Endothelial cell (in vitro differentiated cells): ENCODE measurements at regions not wholly inside any gene's neighbourhood (a gene's known extent, or its start where the extent isn't known, plus 50 kb on each side); places are given as distances from the start of the nearest gene placed in this dataset.

Experiments
- DNase-seq: peaks from one replicate; pipeline ENCODE4 v3.0.0; 2021; ENCODE audit warnings: low spot score
- H3K27ac Mint-ChIP-seq: one replicate; pipeline ENCODE4 v1.8.0; 2021; ENCODE audit warnings: mixed read lengths, inconsistent platforms; ENCODE audit not compliant: unreplicated experiment
- H3K27me3 Mint-ChIP-seq: one replicate; pipeline ENCODE4 v1.8.0; 2021; ENCODE audit warnings: mild to moderate bottlenecking, moderate library complexity, mixed read lengths, inconsistent platforms; ENCODE audit not compliant: unreplicated experiment
- H3K36me3 Mint-ChIP-seq: one replicate; pipeline ENCODE4 v1.8.0; 2021; ENCODE audit warnings: mild to moderate bottlenecking, low read depth, mixed read lengths, inconsistent platforms; ENCODE audit not compliant: unreplicated experiment
- H3K4me1 Mint-ChIP-seq: one replicate; pipeline ENCODE4 v1.8.0; 2021; ENCODE audit warnings: mild to moderate bottlenecking, mixed read lengths, inconsistent platforms; ENCODE audit not compliant: unreplicated experiment
- H3K4me3 Mint-ChIP-seq: one replicate; pipeline ENCODE4 v1.8.0; 2021; ENCODE audit warnings: mild to moderate bottlenecking, mixed read lengths, inconsistent platforms; ENCODE audit not compliant: unreplicated experiment
- H3K9me3 Mint-ChIP-seq: one replicate; pipeline ENCODE4 v1.8.0; 2021; ENCODE audit warnings: mixed read lengths, inconsistent platforms; ENCODE audit not compliant: unreplicated experiment
- TF ChIP-seq, protein P1 (sequence below): fragments of 200-600 bp; sonication (generic); IDR thresholded peaks from one replicate; pipeline ENCODE4 v1.5.0; 2021; ENCODE audit warnings: antibody characterized with exemption; ENCODE audit not compliant: unreplicated experiment

DNA sequence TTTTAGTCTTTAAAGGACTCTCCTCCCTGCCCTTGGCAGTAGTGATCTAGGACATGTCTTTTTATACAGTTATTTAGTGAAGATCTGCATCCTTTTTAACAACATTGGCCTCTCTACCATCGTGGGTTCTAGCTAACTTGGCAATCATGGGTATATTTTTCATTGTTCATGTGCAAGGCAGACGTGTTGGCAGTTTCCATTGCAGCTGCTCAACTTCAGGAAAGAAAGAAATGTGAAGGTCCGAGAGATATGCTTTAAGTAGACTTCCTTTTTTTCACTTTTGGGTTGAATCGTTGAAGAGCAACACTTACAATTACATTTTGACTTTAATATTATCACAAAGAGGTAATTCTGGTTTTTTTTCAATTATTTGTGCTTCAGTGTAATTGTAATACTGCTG lies 172.6 kb downstream of the SATB1 start:
- Mint-ChIP-seq H3K27ac (no peak overlapping the region), H3K36me3 (no peaks in the 10 kb centered on the region), H3K4me1 (peaks cover 4% of the 10 kb centered on the region), H3K4me3 (no peak overlapping the region), H3K9me3 (no peaks in the 10 kb centered on the region), H3K27me3 (no peaks in the 10 kb centered on the region)
- TF ChIP-seq, protein P1, sequence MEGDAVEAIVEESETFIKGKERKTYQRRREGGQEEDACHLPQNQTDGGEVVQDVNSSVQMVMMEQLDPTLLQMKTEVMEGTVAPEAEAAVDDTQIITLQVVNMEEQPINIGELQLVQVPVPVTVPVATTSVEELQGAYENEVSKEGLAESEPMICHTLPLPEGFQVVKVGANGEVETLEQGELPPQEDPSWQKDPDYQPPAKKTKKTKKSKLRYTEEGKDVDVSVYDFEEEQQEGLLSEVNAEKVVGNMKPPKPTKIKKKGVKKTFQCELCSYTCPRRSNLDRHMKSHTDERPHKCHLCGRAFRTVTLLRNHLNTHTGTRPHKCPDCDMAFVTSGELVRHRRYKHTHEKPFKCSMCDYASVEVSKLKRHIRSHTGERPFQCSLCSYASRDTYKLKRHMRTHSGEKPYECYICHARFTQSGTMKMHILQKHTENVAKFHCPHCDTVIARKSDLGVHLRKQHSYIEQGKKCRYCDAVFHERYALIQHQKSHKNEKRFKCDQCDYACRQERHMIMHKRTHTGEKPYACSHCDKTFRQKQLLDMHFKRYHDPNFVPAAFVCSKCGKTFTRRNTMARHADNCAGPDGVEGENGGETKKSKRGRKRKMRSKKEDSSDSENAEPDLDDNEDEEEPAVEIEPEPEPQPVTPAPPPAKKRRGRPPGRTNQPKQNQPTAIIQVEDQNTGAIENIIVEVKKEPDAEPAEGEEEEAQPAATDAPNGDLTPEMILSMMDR = no peak
- no peak for DNase-seq

DNA sequence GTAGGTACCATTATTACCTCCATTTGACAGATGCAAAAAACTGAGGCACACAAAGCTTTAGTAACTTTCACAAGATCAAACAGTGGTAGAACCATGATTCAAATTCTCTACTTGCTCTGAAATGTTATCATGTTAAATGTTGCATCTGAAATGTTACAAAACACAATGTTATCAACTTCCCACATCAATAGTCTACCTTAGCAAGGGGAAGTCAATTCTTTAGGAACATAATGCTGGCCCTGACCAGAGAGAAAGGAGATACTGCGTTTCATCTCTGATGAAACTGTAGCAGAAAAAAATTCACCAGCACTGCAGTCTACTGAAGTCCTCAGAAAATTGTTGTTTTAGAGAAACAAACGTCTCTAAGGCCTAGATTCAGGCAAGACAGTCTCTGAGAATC lies 174.1 kb downstream of the SATB1 start:
- H3K9me3 Mint-ChIP-seq = no peaks in the 10 kb centered on the region
- TF ChIP-seq, protein P1 = no peak
- no peak for DNase-seq
- no peak overlapping the region for H3K4me3 Mint-ChIP-seq
- H3K36me3 Mint-ChIP-seq = no peaks in the 10 kb centered on the region
- no peaks in the 10 kb centered on the region for H3K27me3 Mint-ChIP-seq
- no peak overlapping the region for H3K27ac Mint-ChIP-seq
- peaks cover 4% of the 10 kb centered on the region for H3K4me1 Mint-ChIP-seq

DNA sequence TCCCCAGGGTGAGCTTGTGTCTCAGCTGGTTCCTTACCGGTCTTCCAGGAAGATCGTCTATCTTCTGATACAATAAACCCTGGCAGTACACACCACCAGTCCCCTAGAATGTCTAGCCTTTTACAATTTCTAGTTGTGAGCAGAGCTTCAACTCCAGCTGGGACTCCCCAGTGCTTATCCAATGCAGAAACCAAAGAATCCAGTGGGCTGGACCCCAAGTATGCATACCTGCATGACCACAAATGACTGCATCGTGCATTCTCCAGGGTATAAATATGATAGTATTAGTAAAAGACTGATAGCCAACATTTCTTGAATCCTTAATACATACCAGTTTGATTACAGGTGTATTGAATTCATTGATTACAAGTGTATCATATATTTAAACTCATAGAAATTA lies 176.0 kb downstream of the SATB1 start:
- no peak for DNase-seq
- Mint-ChIP-seq H3K27ac (no peak overlapping the region), H3K4me3 (no peak overlapping the region), H3K36me3 (no peaks in the 10 kb centered on the region), H3K27me3 (no peaks in the 10 kb centered on the region), H3K9me3 (no peaks in the 10 kb centered on the region), H3K4me1 (peaks cover 4% of the 10 kb centered on the region)
- TF ChIP-seq, protein P1 = no peak

DNA sequence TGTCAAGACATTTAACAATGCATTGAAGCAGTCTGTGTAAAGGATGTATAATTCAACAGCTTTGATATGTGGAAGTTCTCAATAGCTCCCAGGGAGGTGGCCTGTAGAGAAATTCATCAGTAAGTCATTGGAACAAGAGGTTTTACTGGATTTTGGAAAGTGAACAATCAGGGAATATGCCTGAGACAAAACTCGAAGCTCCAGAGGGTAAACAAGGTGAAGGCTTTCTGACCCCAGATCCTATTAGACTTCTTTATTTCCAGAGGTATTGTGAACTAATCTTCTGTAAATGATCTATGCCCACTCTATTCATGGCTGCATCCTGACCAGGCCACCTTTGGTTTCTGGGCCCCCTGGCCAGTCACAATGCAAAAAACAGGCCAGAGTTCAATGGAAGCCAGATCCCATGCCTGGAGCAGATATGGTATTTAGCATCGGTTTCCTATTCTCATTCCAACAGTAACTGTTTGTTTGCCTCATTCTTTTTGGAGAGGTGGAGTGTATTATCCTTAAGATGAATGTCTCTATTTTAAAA lies 177.3 kb downstream of the SATB1 start:
- TF ChIP-seq, protein P1 = no peak
- Mint-ChIP-seq H3K36me3 (no peaks in the 10 kb centered on the region), H3K4me1 (peaks cover 4% of the 10 kb centered on the region), H3K9me3 (no peaks in the 10 kb centered on the region), H3K27ac (no peak overlapping the region), H3K27me3 (no peaks in the 10 kb centered on the region), H3K4me3 (no peak overlapping the region)
- DNase-seq = no peak

DNA sequence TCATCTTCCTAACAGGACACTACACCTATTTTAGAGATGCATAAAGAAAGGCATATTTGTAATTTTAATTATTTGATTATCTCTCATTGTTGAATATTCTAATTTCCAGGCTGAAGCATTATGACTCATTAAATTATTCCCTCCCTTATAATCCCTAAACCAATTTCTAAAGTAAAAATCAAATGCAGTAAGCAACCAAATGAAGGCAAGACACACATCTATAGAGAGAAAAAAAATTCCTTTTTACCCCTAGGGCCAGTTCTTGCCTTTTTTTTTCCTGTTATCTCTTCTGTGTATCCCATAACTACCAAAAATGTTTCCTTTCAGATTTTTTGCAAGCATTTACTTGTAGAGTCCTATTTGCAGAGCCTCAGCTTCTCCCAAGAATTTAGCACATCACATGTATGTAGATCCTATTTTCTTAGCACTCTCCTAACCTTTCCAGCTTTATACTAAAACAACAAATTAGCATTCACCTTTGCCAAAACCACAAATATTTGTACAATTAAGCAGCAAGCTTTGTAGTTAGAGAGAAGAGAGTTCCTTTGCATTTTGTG lies 177.9 kb downstream of the SATB1 start:
- no peak for DNase-seq
- H3K27ac Mint-ChIP-seq = no peak overlapping the region
- peaks cover 4% of the 10 kb centered on the region for H3K4me1 Mint-ChIP-seq

More for the DNA sequence above, 177.9 kb downstream of the SATB1 start:
- Mint-ChIP-seq H3K36me3 (no peaks in the 10 kb centered on the region), H3K4me3 (no peak overlapping the region), H3K9me3 (no peaks in the 10 kb centered on the region), H3K27me3 (no peaks in the 10 kb centered on the region)
- TF ChIP-seq, protein P1 = no peak
